ENCODE measurements at regions not wholly inside any gene's neighbourhood (a gene's known extent, or its start where the extent isn't known, plus 50 kb on each side); places are given as distances from the start of the nearest gene placed in this dataset.

- no peak overlapping the region for H4K8ac ChIP-seq (ENCODE audit: extremely low read depth, insufficient read depth, low read length)
- FAIRE-seq (no peak), DNase-seq (ENCODE audit: low read depth in 1 of 2, low spot score in 2 of 2) (no peak)
- H3K4me2 ChIP-seq (ENCODE audit: insufficient read depth in 1 of 2, low read depth in 2 of 2, low read length in 2 of 2): no peak overlapping the region
- H4K20me1 ChIP-seq (replicated peaks in 1 of 2; ENCODE audit: control insufficient read depth in 1 of 2, insufficient read depth in 2 of 2, low read length in 2 of 2): no peaks in the 10 kb centered on the region
- no peaks in the 10 kb centered on the region for H3K4me1 ChIP-seq (replicated peaks in 1 of 4; ENCODE audit: control insufficient read depth in 3 of 4, insufficient read depth in 4 of 4, low read length in 3 of 4)
- WGBS, 2 experiments (ENCODE audit: extremely low coverage in 1 of 2, insufficient coverage in 1 of 2, insufficient read length in 1 of 2, insufficient replicate concordance in 2 of 2, low coverage in 1 of 2, low lambda C conversion rate in 2 of 2, missing lambda C conversion rate in 1 of 2): 96% methylated on average over 1 of the region's 1 CpG; no CpG with 5 or more reads in 1 of the 2 experiments
- no peak overlapping the region for H3K23ac ChIP-seq (ENCODE audit: insufficient read length)
- no peak overlapping the region for H2BK120ac ChIP-seq (replicated peaks; ENCODE audit: low read depth, low read length)
- ChIA-PET POLR2A (ENCODE audit: partially characterized antibody) (no interaction called here), CTCF (ENCODE audit: partially characterized antibody) (no interaction called here)
- no peak overlapping the region for H3K14ac ChIP-seq (ENCODE audit: insufficient read length)
- no peak overlapping the region for H3K56ac ChIP-seq (replicated peaks; ENCODE audit: insufficient read length, low read depth, low read length)
- H2BK5ac ChIP-seq (ENCODE audit: low read depth, low read length): no peak overlapping the region
- no peaks in the 10 kb centered on the region for H3K9me3 ChIP-seq (ENCODE audit: insufficient read depth in 2 of 2, low read depth in 1 of 2, low read length in 1 of 2)
- no peaks in the 10 kb centered on the region for H3K79me1 ChIP-seq (ENCODE audit: low read depth, low read length)
- H2AK5ac ChIP-seq (ENCODE audit: low read depth, low read length): no peak overlapping the region
- no peaks in the 10 kb centered on the region for H3K36me3 ChIP-seq (ENCODE audit: control insufficient read depth in 2 of 4, insufficient read depth in 4 of 4, low read length in 3 of 4)
- H4K91ac ChIP-seq (replicated peaks; ENCODE audit: insufficient read length, low read length): no peak overlapping the region
- no peak overlapping the region for H3K4me3 ChIP-seq (ENCODE audit: extremely low read depth in 1 of 4, insufficient read depth in 2 of 4, low read depth in 3 of 4, low read length in 4 of 4)
- no peak overlapping the region for H2BK20ac ChIP-seq (ENCODE audit: low read length)
- no peak overlapping the region for H3K9ac ChIP-seq (replicated peaks in 1 of 4; ENCODE audit: extremely low read depth in 1 of 4, low read depth in 3 of 4, low read length in 3 of 4)
- no peak overlapping the region for H2AFZ ChIP-seq (ENCODE audit: low read length)
- H3K27ac ChIP-seq (ENCODE audit: low read depth, low read length): no peak overlapping the region
- no peak overlapping the region for H2BK15ac ChIP-seq (ENCODE audit: low read length)
- H3K4ac ChIP-seq (replicated peaks; ENCODE audit: insufficient read length, low read depth, low read length): no peak overlapping the region
- no peak overlapping the region for H2BK12ac ChIP-seq (ENCODE audit: low read depth, low read length)
- H3K79me2 ChIP-seq (ENCODE audit: control insufficient read depth in 1 of 2, insufficient read depth in 2 of 2, low read length in 2 of 2): no peaks in the 10 kb centered on the region
- TF ChIP-seq EP300 (IDR thresholded peaks at IDR 0.05; ENCODE audit: borderline replicate concordance in 1 of 2, low read depth in 2 of 2, low read length in 2 of 2) (no peak), HDAC2 (IDR thresholded peaks at IDR 0.05; ENCODE audit: borderline replicate concordance in 1 of 2, low read depth in 2 of 2, low read length in 2 of 2) (no peak), HDAC6 (IDR thresholded peaks at IDR 0.05; ENCODE audit: low read depth, low read length) (no peak), TEAD4 (IDR thresholded peaks at IDR 0.05; ENCODE audit: low read depth, low read length) (no peak), USF2 (IDR thresholded peaks at IDR 0.05; ENCODE audit: low read length) (no peak), JUND (IDR thresholded peaks at IDR 0.05; ENCODE audit: low read length) (no peak), MAX (IDR thresholded peaks at IDR 0.05) (no peak), KDM4A (IDR thresholded peaks at IDR 0.05; ENCODE audit: low read depth, low read length, severe bottlenecking) (no peak), E2F6 (IDR thresholded peaks at IDR 0.05) (no peak)
- H3K27me3 ChIP-seq (replicated peaks in 1 of 4; ENCODE audit: control insufficient read depth in 3 of 4, extremely low read depth in 1 of 4, insufficient read depth in 3 of 4, low read length in 3 of 4): no peaks in the 10 kb centered on the region
- H4K5ac ChIP-seq (ENCODE audit: insufficient read length, low read depth, low read length): no peak overlapping the region
- H3K23me2 ChIP-seq (ENCODE audit: low read depth, low read length): no peaks in the 10 kb centered on the region
- H3K18ac ChIP-seq (ENCODE audit: extremely low read depth, low read length): no peak overlapping the region
These were observed 53.8 kb upstream of the TSLP start for GRCh38 chr5:111017731-111018130.
